OCI-M1 (cell line): ENCODE measurements at regions not wholly inside any gene's neighbourhood (a gene's known extent, or its start where the extent isn't known, plus 50 kb on each side); places are given as distances from the start of the nearest gene placed in this dataset.
"Not testable (repeated sequence)": the region's sequence is repeated elsewhere in the genome, so short reads cannot be mapped to it uniquely, and the experiment has no call there.

Source experiments
- DNase-seq: peaks from one replicate; lab custom pipeline; 2025; lab: John Stamatoyannopoulos, UW

DNA sequence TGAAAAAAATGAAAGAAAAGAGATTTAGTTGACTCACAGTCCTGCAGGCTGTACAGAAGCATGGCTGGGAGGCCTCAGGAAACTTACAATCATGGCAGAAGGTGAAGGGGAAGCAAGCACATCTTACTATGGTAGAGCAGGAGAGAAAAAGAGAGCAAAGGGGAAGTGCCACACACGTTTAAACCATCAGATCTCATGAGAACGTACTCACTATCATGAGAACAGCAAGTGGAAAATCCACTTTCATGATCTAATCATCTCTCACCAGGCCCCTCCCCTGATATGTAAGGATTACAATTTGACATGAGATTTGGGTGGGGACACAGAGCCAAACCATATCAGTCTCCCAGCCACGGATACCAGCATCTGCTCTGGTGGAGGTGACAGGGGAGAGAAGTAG lies 50.8 kb upstream of the CPOX start:
- no peak for DNase-seq

DNA sequence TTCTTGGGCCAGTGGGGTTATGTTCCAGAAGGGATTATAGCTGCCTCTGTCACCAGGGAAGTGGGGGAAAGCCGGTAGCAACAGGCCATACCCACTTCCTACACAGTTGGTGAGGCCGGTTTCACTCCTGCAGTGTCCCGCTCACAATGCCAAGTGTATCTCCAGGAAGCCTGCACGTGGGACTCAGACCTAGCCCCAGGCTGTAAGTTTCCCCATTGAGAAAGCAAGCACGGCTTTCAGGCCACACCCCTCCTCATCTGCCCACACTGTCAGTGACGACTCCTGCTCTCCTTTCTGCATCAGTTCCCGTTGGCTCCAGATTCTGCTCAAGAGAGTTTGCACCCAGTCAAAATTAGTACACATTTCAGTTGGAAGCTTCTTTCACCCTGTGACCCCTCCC lies 51.6 kb upstream of the CPOX start:
- DNase-seq: no peak

DNA sequence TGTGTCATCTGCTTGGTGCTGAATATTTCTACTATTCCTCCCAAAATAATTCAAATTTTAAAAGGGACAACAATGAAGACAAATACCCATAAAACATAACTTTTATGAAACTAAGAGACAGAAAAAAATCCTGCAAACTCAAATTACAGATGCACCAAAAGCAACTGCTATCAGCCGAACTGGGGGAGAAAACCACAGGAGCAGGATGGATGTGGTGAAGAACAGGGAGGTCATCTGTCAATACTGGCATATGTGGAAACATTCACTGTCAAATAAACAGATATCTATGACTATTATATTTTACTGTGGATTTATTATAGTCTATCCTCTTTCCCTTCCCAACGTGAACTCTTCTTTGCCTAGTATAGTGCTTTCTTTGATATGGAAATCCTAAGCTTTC lies 53.3 kb upstream of the CPOX start:
- DNase-seq: no peak

DNA sequence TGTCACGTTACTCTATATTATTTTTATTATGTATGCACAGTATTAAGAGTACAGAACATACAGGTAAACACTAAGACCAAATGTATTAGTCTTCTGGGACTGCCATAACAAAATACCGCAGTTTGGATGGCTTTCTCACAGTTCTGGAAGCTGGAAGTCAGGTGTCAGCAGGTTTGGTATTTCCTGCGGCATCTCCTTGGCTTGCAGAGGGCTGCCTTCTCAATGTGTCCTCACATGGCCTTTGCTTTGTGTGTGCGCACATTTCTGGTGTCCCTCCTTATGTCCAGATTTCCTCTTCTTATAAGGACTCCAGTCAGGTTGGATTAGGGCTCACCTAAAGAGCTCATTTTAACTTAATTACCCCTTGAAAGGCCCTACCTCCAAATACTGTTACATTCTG lies 53.8 kb upstream of the CPOX start:
- no peak for DNase-seq

DNA sequence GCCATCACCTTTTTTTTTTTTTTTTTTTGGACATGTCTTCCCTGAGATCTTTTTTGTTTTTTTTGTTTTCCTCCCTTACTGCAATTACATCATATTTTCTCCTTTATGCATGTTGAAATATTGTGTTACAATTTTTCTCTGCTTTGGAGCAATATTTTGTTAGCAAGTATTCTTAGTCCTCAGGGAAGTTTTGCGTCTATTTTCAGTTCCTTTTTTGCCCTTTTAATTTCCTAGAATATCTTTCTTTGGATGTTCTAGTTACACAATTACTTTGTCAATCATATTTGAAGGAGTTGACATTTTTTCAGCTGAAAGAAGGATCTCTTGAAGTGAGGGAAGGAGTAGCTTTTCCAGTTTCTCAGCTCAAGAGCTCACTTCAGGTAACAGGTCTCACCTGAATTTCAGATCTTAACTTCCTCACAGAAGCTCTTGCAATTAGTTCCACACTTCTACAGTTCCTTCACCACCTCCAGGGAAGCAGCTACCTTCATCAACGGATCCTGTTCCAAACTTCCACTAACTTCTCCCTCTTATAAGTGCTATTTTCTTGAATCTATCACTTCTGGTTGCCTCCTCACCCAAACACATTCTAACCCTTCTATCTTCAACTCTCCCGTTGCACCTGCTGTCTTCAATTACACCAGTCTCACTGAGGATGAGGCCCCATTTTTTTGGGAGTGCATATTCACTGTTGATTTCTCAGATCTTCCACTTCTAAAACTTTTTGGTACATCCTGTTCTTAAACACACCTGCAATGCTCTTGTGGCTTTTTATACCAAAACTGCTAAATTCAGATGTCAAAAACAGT lies 57.8 kb upstream of the CPOX start:
- no peak for DNase-seq

DNA sequence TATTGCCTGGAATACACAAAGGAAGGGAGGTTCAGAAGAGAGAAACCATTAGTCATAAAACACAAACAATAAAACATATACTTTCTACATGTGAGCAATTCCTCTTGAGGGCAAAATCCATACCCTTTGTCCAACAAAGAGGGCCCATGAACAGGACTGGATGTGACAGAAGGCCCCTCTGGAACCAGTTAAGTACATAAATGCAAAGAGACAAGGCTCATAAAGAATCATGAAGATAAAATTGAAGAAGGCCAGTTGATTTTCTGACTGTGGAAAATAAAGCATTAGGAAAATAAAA lies 58.3 kb upstream of the CPOX start:
- DNase-seq: no peak

DNA sequence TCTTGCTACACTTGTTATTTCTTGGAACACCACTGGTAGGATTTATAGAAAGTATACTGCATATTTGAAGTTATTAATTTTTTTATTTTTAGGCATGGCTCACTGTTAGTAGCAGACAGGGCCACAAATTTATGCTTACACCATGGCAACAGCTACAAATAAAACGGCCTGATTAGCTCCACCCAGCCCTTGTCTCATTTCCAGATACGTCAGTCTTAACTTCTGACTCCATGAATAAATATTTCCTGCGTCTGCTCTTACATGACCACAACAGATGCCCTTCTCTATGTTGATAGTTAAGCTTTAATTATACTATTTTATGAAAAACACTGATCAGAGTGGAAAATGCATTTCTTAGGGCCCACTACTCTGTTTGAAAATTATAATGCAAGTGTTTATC lies 62.3 kb upstream of the CPOX start:
- no peak for DNase-seq

DNA sequence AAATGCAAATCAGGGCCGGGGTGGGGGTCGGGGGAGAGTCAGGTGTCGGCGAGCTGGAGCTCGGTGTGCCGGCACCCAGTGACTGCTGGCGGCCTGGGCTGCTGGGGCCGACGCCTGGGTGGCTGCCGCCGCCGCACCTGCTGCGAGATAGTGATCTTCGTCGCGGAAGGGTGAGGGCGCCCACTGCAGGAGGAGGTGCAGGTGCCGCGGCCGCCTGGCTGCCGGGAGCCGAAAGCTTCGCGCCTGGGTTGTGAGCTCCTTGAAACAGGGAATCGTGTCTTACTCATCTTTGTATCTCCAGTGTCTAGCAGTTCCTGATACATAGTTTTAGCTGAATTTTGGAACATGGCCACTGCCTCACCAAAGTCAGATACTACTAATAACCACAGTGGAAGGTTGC lies 64.0 kb upstream of the CPOX start:
- DNase-seq: no peak

DNA sequence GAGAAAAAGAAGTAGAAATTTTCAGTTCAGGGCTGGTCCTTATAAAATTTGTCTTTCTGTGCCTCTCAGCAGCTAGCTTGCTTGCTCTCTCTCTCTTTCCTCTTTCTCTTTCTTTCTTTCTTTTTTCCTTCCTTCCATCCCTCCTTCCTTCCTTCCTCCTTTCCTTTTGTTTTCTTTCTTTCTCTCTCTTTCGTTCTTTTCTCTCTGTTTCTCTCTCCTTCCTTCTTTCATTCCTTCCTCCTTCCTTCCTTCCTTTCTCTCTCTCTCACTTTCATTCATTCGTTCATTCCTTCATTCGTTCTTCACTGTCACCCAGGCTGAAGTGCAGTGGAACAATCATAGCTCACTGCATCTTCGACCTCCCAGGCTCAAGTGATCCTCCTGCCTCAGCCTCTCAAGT lies 69.3 kb upstream of the CPOX start:
- no peak for DNase-seq

DNA sequence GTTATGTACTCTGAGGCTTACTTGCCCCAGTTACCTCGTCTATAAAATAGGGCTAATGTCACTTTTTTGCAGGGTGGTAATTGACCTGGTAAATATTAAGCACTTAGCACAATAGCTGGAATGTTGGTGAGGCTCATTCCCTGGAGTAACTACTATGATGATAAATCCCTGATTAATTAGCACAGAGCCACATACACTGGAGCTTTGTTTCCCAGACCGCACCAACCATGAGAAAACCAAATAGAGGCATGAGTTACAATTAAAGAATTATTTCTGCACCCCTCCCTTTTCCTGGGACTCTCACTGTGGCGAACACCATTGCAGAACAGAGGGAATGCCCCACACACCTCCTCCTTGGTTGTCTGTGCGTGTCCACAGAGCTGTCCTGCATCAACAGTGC lies 76.6 kb upstream of the CPOX start:
- DNase-seq: no peak

DNA sequence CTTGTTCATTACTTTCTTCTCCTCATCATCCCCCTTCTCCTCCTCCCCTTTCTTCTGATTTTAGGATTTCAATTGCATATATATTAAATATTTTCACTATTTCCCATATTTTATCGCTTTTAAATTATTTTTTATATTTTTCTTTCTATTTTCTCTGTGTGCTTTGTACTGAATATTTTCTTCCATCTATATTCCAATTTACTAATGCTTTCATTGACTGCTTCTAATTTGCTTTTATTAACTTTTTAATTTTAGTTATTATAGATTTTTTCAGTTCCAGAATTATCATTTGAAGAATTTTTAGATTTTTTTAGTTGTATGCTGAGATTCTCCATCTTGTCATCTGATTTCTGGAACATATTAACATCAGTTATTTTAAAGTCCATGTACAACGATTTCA lies 83.2 kb upstream of the ST3GAL6 start:
- DNase-seq: no peak

DNA sequence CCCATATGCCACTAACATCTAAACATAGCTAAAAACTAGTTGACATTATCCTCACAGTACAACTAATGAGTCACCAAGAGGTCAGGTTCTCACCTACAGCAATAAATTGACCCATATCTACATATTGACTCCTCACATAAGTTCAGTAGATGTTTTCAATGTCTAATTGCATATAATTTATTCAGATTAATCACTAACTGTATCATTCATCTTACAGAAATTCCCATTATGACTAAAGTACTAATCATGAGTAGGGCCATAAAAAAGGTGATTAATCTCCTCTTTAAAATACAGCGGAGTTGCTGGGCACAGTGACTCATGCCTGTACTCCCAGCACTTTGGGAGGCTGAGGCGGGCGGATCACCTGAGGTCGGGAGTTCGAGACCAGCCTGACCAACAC lies 82.4 kb upstream of the ST3GAL6 start:
- no peak for DNase-seq

DNA sequence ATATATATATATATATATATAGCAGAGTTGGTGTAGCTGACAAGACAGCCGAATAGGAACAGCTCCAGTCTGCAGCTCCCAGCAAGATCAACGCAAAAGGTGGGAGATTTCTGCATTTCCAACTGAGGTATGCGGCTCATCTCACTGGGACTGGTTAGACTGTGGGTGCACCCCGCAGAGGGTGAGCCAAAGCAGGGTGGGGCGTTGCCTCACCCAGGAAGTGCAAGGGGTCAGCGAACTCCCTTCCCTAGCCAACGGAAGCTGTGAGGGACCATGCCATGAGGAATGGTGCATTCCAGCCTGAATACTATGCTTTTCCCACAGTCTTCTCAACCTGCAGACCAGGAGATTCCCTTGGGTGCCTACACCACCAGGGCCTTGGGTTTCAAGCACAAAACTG lies 81.7 kb upstream of the ST3GAL6 start:
- no peak for DNase-seq

DNA sequence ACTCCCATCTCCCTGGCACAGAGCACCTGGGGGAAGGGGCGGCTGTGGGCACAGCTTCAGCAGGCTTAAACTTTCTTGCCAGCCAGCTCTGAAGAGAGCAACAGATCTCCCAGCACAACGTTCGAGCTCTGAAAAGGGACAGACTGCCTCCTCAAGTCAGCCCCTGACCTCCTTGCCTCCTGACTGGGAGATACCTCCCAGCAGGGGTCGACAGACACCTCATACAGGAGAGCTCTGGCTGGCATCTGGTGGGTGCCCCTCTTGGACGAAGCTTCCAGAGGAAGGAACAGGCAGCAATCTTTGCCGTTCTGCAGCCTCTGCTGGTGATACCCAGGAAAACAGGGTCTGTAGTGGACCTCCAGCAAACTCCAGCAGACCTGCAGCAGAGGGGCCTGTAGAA lies 80.7 kb upstream of the ST3GAL6 start:
- not testable (repeated sequence) for DNase-seq

DNA sequence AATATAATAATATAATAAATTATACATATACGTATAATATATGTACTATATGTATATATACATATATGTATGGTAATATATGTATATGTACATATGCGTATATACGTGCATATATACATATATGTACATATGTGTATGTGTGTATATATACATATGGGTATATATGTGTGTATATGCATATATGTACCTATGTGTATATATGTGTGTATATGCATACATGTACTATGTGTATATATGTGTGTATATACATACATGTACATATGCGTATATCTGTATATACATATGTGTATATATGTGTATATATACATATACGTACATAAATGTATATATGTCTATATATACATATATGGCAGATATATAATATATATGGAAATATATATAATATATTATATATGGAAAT lies 74.8 kb upstream of the ST3GAL6 start:
- DNase-seq: no peak

DNA sequence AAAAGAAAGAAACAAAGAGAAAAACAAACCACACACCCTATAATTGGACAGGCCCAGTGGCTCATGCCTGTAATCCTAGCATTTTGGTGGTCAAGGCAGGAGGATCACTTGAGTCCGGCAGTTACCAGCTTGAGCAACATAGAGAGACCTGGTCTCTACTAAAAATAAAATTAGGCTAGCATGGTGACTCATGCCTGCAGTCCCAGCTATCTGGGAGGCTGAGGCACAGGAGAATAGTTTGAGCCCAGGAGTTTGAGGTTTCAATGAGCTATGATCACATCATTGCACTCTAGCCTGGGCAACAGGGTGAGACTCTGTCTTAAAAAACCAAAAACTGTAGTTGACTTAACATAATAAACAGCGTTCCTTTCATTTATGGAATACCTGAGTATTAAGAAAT lies 72.3 kb upstream of the ST3GAL6 start:
- no peak for DNase-seq

DNA sequence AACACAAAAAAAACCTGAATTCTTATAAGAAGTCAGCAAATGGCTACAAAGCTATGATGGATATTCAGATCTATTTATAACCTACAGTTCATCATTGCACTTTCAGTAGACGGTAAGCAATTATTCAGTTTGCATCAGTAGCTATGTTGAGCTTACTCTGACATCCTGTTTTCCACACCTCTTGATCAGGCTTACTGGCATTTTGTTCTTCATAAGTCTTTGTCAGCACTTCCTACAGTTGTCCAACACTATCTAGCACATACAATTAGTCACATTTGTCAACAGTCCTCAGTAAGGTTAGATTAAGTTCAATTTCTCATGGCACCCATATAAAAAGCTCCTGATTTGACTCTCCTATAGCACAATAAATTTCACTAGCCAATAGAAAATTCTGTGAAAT lies 71.2 kb upstream of the ST3GAL6 start:
- no peak for DNase-seq

DNA sequence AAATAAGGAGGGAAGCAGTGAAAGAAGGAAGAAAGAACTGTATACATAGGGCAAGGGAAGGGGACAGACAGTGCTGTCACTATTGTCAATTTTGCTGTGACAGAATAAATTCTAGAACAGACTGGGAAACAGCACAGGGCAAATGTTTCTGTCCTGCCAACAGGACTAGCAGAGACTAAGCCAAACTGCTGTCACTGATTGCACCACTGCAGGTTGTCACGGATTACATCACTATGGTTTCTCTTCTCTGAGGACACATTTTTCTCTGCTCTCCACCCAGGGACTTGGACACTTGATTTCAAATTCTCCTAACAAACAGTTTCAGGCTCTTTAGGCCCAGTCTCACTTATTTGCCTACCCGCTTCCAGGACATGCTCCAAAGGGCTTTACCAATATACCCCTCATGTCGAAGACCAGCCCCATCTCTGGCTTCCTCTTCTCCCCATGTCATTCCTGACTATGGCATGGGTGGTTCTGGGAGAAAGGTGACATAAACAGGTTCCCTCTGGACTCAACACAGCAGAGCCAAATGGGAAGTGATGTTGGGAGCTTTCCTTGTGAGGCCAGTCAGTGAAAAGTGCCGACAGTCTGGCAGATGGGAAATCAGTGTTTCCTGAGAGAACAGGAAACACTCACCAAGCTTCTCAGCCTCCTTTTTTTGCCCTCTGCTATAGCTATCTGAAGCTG lies 70.2 kb upstream of the ST3GAL6 start:
- DNase-seq: peak; percentile 26

DNA sequence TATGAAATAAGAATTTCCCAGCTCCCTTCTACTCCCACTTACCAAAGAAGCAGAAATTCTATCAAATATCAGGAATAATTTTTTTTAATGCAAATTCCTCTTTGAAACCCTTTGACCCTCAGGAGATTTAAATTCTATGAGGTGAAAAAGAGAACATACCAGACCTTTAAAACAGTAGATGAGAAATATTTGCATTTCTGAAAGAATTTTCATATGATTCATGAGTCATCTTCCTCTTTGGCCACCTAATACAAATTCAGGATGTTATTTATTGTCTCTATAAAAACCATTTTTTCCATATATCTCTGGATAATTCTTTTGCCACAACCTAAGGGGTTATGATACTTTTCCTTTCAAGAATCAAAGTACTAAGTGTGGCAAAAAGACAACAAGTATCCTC lies 67.3 kb upstream of the ST3GAL6 start:
- DNase-seq: no peak

DNA sequence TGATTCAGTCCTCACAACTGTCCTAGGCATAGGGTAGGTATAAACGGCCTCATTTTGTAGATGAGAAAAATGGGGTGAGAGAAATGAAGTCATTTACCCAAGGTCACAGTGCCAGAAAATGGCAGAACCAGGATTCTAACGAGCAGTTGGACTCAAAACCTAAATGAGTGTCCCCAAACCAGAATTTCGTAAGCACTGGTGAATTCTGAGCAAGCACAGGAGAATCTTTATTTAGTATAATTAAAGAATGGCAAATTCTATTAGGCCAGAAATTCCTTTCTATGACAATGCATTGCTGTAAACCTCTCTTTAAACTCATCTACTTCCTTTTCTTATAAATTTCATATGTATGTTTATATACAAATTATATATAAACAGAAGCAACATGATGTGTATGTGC lies 66.8 kb upstream of the ST3GAL6 start:
- not testable (repeated sequence) for DNase-seq

DNA sequence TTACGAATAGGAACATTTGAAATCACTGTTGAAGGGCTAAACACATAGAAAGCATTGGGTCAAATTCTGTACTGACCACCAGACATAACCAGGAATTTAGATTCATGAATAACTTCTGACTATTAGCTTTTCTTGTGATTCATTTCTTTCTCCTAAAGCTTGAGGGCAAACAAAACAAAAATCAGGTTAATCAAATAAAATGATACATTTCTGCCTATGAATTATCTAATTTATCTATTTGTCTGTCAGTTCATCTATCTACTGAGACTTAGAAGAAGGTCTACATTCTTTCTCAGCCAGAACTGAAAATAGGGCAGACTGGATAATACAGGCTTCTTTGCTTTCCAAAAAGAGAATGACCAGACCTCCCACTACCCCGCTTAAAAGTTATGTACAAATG lies 65.9 kb upstream of the ST3GAL6 start:
- DNase-seq: no peak

DNA sequence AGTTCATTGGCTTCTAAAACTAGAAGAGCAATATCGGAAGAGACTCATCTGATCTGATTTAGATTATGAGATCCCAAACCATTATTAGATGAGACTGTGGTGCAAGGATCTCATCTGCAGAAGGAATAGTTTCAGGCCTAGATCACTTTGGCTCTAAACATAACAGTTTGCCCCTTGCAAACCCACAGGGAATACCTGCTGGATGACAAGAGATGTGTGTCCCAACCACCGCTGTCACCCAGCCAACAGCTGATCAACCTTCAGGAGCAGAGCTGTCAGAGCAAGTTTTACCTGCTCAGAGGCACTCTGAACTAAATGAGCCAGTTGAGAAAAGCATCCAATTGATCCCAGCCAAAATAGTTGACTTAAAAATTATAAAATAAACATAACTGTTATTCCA lies 64.0 kb upstream of the ST3GAL6 start:
- DNase-seq: no peak

DNA sequence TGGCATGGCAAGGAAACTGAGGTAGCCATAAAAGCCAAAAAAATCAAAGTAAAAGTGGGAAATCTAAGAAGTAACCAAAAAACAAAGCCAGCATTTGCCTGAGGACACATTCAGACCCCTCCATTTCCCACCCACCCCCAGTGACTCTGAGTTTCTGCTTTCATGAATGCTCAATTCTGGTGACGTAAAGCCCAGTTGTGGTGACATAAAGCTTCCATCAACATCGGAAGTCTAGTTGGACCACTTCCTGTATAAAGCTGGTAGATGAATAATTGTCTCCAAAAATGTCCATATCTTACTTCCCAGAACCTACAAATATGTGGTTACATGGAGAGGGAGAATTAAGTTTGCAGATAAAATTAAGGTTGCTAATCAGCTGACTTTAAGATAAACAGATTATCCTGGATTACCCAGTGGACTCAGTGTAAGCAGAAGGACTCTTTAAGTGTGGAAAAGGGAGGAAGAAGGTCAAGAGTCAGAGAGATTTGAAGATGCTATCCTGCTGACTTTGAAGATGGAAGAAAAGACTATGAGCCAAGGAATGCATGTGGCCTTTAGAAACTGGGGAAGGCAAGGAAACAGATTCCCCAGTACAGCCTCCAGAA lies 62.0 kb upstream of the ST3GAL6 start:
- no peak for DNase-seq

DNA sequence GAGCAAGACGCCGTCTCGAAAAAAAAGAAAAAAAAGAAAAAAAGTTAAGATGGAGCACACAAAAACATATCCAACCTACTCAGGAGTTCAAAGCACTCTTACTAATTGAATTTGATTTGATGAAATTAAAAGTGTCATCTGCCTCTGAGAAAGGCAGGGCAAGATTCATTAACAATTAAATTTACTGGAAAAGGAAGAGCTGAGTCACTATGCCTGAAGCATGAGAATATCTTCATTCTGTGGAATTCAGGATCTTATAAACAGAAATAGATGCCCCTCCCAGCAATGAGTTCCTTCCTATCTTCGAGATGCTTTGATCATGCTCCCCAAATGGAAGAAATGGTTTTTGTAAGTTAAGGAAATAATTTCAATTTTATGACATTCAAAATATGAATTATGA lies 61.0 kb upstream of the ST3GAL6 start:
- DNase-seq: no peak
